Gastrocnemius medialis (tissue), 4 donors: ENCODE measurements at regions not wholly inside any gene's neighbourhood (a gene's known extent, or its start where the extent isn't known, plus 50 kb on each side); places are given as distances from the start of the nearest gene placed in this dataset.

ENCODE experiments used
- ATAC-seq, 2 donors: fragments of 150-250 bp; one replicate each; pipeline ENCODE4 v1.9.1; 2016
- DNase-seq, 2 donors: peaks; one replicate each; pipeline ENCODE4 v3.0.0-alpha.2; 2019
- H3K27ac ChIP-seq, 4 donors: fragments of 200-600 bp; sonication (generic); 1 replicate in 1 of 4; 2 replicates in 3 of 4; pipeline ENCODE4 v1.5.1; 2016 to 2018; ENCODE audit warnings: mild to moderate bottlenecking in 2 of 4, moderate library complexity in 1 of 4
- H3K27me3 ChIP-seq, 3 donors: fragments of 200-600 bp; sonication (generic) in 2 of 3; 1 replicate in 1 of 3; 2 replicates in 2 of 3; pipeline versions ENCODE4 v1.5.1 to v1.6.0; 2016 to 2019; ENCODE audit warnings: mild to moderate bottlenecking in 1 of 3, moderate library complexity in 1 of 3
- H3K36me3 ChIP-seq, 2 donors: fragments of 200-600 bp; sonication (generic) in 1 of 2; one replicate each; pipeline ENCODE4 v1.5.1; 2017 to 2018
- H3K4me1 ChIP-seq, 2 donors: fragments of 200-600 bp; sonication (generic) in 1 of 2; one replicate each; pipeline ENCODE4 v1.5.1; 2016 to 2017; ENCODE audit warnings: mild to moderate bottlenecking in 2 of 2
- H3K4me3 ChIP-seq, 4 donors: fragments of 200-600 bp; sonication (generic) in 3 of 4; 1 replicate in 1 of 4; 2 replicates in 3 of 4; pipeline ENCODE4 v1.5.1; 2016 to 2019; ENCODE audit warnings: mild to moderate bottlenecking in 2 of 4
- H3K9me3 ChIP-seq, 3 donors: fragments of 200-600 bp; sonication (generic) in 2 of 3; 1 replicate in 1 of 3; 2 replicates in 2 of 3; pipeline ENCODE4 v1.5.1; 2016 to 2019
- CTCF ChIP-seq, 5 experiments: fragments of 450-650 bp in 3 of 5; fragments of 200-600 bp in 2 of 5; sonication (generic) in 2 of 5; IDR thresholded peaks in 4 of 5; conservative IDR thresholded peaks in 1 of 5; 1 replicate in 4 of 5; 2 replicates in 1 of 5; pipeline ENCODE4 v1.5.1; 2016 to 2019; ENCODE audit warnings: antibody characterized with exemption in 5 of 5, mild to moderate bottlenecking in 3 of 5, moderate library complexity in 3 of 5
- POLR2A ChIP-seq, 2 donors: fragments of 450-650 bp; IDR thresholded peaks; one replicate each; pipeline ENCODE4 v1.6.1; 2017; ENCODE audit warnings: antibody characterized with exemption in 2 of 2, mild to moderate bottlenecking in 2 of 2, moderate library complexity in 2 of 2
- in situ Hi-C, 4 donors: fragments of 200-750 bp; cut with MboI; loops; one replicate each; pipeline versions ENCODE4 v1.15.0 to v1.8.0; 2017; ENCODE audit warnings: low sequenced_read_pairs in 4 of 4
- intact Hi-C: fragments of 100-400 bp; cut with DNase I; formaldehyde crosslinking; loops from one replicate; pipeline ENCODE4 v1.15.1; 2023; ENCODE audit warnings: low total_unique reads

- H3K36me3 ChIP-seq: no peaks in the 10 kb centered on the region
- no peak overlapping the region for H3K27ac ChIP-seq
- DNase-seq: no peak
- H3K27me3 ChIP-seq: no peaks in the 10 kb centered on the region
- intact Hi-C loops: no loop called here
- no peak overlapping the region for H3K4me3 ChIP-seq
- peaks cover 3 to 4% of the 10 kb centered on the region in 2 donors for H3K4me1 ChIP-seq
- ATAC-seq: no peak
- no peaks in the 10 kb centered on the region for H3K9me3 ChIP-seq
- no peak for TF ChIP-seq POLR2A (IDR thresholded peaks at IDR 0.05)
- in situ Hi-C loops: no loop called here
These were observed 76.2 kb upstream of the SCOC start for GRCh38 chr4:140297221-140297570.

GRCh38 chr4:140296335-140297220 lies 76.9 kb upstream of the SCOC start:
- intact Hi-C loops (no loop called here), in situ Hi-C loops (no loop called here)
- Histone ChIP-seq H3K27me3 (no peaks in the 10 kb centered on the region), H3K4me1 (peaks cover 0 to 3% of the 10 kb centered on the region in 2 donors), H3K36me3 (no peaks in the 10 kb centered on the region), H3K9me3 (no peaks in the 10 kb centered on the region), H3K4me3 (no peak overlapping the region), H3K27ac (no peak overlapping the region)
- ATAC-seq (peak; percentile 83 to 87), DNase-seq (peak; percentile 40 to 76)
- no peak for TF ChIP-seq CTCF (IDR thresholded peaks at IDR 0.05 in 4 of 5, conservative IDR thresholded peaks at IDR 0.05 in 1 of 5)
- no peak for TF ChIP-seq POLR2A (IDR thresholded peaks at IDR 0.05)

GRCh38 chr4:140293979-140294378 lies 79.5 kb upstream of the SCOC start:
- H3K36me3 ChIP-seq: no peaks in the 10 kb centered on the region
- DNase-seq: no peak
- ATAC-seq: no peak
- H3K9me3 ChIP-seq: no peaks in the 10 kb centered on the region
- intact Hi-C loops: no loop called here
- H3K4me1 ChIP-seq: peaks cover 0 to 3% of the 10 kb centered on the region in 2 donors
- no peak overlapping the region for H3K4me3 ChIP-seq
- in situ Hi-C loops: no loop called here
- TF ChIP-seq POLR2A (IDR thresholded peaks at IDR 0.05) (no peak), CTCF (IDR thresholded peaks at IDR 0.05 in 4 of 5, conservative IDR thresholded peaks at IDR 0.05 in 1 of 5) (no peak)
- H3K27ac ChIP-seq: no peak overlapping the region
- H3K27me3 ChIP-seq: no peaks in the 10 kb centered on the region

GRCh38 chr4:140291259-140291658 lies 82.2 kb upstream of the SCOC start:
- H3K4me3 ChIP-seq: no peak overlapping the region
- H3K27ac ChIP-seq: no peak overlapping the region
- intact Hi-C loops: no loop called here
- H3K4me1 ChIP-seq: peaks cover 0 to 3% of the 10 kb centered on the region in 2 donors
- H3K9me3 ChIP-seq: no peaks in the 10 kb centered on the region
- DNase-seq (no peak), ATAC-seq (no peak)
- in situ Hi-C loops: no loop called here
- H3K36me3 ChIP-seq: no peaks in the 10 kb centered on the region
- no peak for TF ChIP-seq CTCF (IDR thresholded peaks at IDR 0.05 in 4 of 5, conservative IDR thresholded peaks at IDR 0.05 in 1 of 5)
- no peak for TF ChIP-seq POLR2A (IDR thresholded peaks at IDR 0.05)
- H3K27me3 ChIP-seq: no peaks in the 10 kb centered on the region

GRCh38 chr4:140289486-140289885 lies 84.0 kb upstream of the SCOC start:
- H3K27ac ChIP-seq: no peak overlapping the region
- ATAC-seq (no peak), DNase-seq (no peak)
- H3K4me1 ChIP-seq: no peaks in the 10 kb centered on the region
- in situ Hi-C loops: no loop called here
- no peak for TF ChIP-seq CTCF (IDR thresholded peaks at IDR 0.05 in 4 of 5, conservative IDR thresholded peaks at IDR 0.05 in 1 of 5)
- TF ChIP-seq POLR2A (IDR thresholded peaks at IDR 0.05): no peak
- no peaks in the 10 kb centered on the region for H3K9me3 ChIP-seq
- H3K27me3 ChIP-seq: no peaks in the 10 kb centered on the region
- H3K36me3 ChIP-seq: no peaks in the 10 kb centered on the region
- intact Hi-C loops: no loop called here
- H3K4me3 ChIP-seq: no peak overlapping the region
